Calu3 (cell line): ENCODE measurements at regions not wholly inside any gene's neighbourhood (a gene's known extent, or its start where the extent isn't known, plus 50 kb on each side); places are given as distances from the start of the nearest gene placed in this dataset.

Experiments
- BruUV-seq: library from RNA; stranded (reverse); fragments of 400-500 nt; replicated peaks from 2 replicates; lab custom pipeline; 2021; lab: Mats Ljungman, UMichigan
- CTCF ChIA-PET: fragments of 300-600 bp; sonication (Branson Sonifier 250); formaldehyde crosslinking; loops from one replicate; lab custom pipeline; 2022; ENCODE audit warnings: antibody characterized with exemption; lab: Charles Lee
- DNase-seq: peaks from one replicate; pipeline ENCODE4 v3.0.0; 2022
- H3K27ac Mint-ChIP-seq: one replicate; pipeline ENCODE4 v1.8.0; 2022; ENCODE audit warnings: mixed read lengths; ENCODE audit not compliant: unreplicated experiment
- H3K27me3 Mint-ChIP-seq: one replicate; pipeline ENCODE4 v1.8.0; 2022; ENCODE audit warnings: mixed read lengths; ENCODE audit not compliant: unreplicated experiment
- H3K36me3 Mint-ChIP-seq: one replicate; pipeline ENCODE4 v1.8.0; 2022; ENCODE audit warnings: mild to moderate bottlenecking, moderate library complexity, mixed read lengths; ENCODE audit not compliant: insufficient read depth, unreplicated experiment
- H3K4me1 Mint-ChIP-seq: one replicate; pipeline ENCODE4 v1.8.0; 2022; ENCODE audit warnings: mild to moderate bottlenecking, low read depth, mixed read lengths; ENCODE audit not compliant: unreplicated experiment
- H3K4me3 Mint-ChIP-seq: one replicate; pipeline ENCODE4 v1.8.0; 2022; ENCODE audit warnings: mild to moderate bottlenecking, low read depth, moderate library complexity, mixed read lengths; ENCODE audit not compliant: unreplicated experiment
- H3K9me3 Mint-ChIP-seq: one replicate; pipeline ENCODE4 v1.8.0; 2022; ENCODE audit warnings: low read depth, mixed read lengths; ENCODE audit not compliant: unreplicated experiment
- CTCF ChIP-seq: fragments of 200-600 bp; IDR thresholded peaks from one replicate; pipeline ENCODE4 v1.8.0; 2022; ENCODE audit warnings: antibody characterized with exemption; ENCODE audit not compliant: unreplicated experiment
- intact Hi-C: fragments of 100-400 bp; cut with micrococcal nuclease; formaldehyde crosslinking; loops from one replicate; pipeline ENCODE4 v1.10.0; 2022; ENCODE audit not compliant: unreplicated experiment

- Mint-ChIP-seq H3K9me3 (no peaks in the 10 kb centered on the region), H3K27ac (no peak overlapping the region), H3K36me3 (no peaks in the 10 kb centered on the region), H3K27me3 (no peaks in the 10 kb centered on the region), H3K4me1 (no peaks in the 10 kb centered on the region), H3K4me3 (no peak overlapping the region)
- intact Hi-C loops = no loop called here
- CTCF ChIA-PET = no interaction called here
- no peak for TF ChIP-seq CTCF
- no TSS peak for BruUV-seq
- DNase-seq = no peak
These were observed 301.8 kb upstream of the MGMT start for GRCh38 chr10:129165076-129165720.

DNA sequence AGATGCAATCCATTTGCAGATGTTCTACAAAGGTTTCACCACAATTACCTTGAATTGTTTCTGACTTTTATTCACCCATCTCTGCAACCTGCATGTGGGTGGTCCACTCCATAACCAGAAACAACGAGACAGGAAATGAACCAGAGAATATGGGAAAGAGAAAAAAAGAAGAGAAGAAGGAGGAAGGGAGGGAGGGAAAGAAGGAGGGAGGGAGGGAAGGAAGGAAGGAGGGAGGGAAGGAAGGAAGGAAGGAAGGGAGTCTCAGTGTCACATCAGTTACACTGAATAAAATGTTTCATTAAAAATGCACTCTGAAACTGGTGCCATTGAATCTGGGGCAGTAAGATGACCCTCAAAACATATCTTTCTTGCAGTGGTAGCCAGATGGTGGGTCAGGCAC is 301.3 kb upstream of the MGMT start:
- Mint-ChIP-seq H3K4me1 (no peaks in the 10 kb centered on the region), H3K36me3 (no peaks in the 10 kb centered on the region), H3K4me3 (no peak overlapping the region), H3K27ac (no peak overlapping the region), H3K9me3 (peaks cover under 1% of the 10 kb centered on the region), H3K27me3 (no peaks in the 10 kb centered on the region)
- DNase-seq = no peak
- BruUV-seq = no TSS peak
- TF ChIP-seq CTCF = no peak
- CTCF ChIA-PET = no interaction called here
- intact Hi-C loops = no loop called here

GRCh38 chr10:129168660-129169059 is 298.4 kb upstream of the MGMT start:
- CTCF ChIA-PET = no interaction called here
- BruUV-seq = no TSS peak
- no peak for DNase-seq
- no peak overlapping the region for H3K27ac Mint-ChIP-seq
- intact Hi-C loops = no loop called here
- no peak overlapping the region for H3K4me3 Mint-ChIP-seq
- peaks cover 5% of the 10 kb centered on the region for H3K9me3 Mint-ChIP-seq
- H3K4me1 Mint-ChIP-seq = no peaks in the 10 kb centered on the region
- H3K36me3 Mint-ChIP-seq = no peaks in the 10 kb centered on the region
- no peak for TF ChIP-seq CTCF
- no peaks in the 10 kb centered on the region for H3K27me3 Mint-ChIP-seq

DNA sequence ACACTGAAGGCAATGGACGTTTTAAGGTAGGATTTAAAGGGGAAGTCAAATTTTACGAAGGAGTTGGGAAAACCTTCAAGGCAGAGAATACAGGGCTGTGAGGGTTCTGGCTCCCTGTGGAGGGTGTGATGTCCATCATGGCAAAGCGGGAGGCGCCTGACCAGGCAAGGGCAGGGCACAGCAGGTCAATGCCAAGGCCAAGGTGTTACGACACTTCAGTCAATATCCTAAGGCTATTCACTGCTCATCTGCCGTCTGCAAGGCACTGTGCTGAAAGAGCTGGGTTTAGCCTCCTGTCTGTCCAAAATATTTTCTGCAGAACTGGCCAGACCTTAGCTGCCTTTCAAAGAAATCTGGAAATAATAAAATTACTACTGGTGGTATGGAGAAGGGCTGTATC is 297.9 kb upstream of the MGMT start:
- no peak for TF ChIP-seq CTCF
- H3K27me3 Mint-ChIP-seq = no peaks in the 10 kb centered on the region
- H3K9me3 Mint-ChIP-seq = peaks cover 5% of the 10 kb centered on the region
- H3K27ac Mint-ChIP-seq = no peak overlapping the region
- intact Hi-C loops = no loop called here
- CTCF ChIA-PET = no interaction called here
- DNase-seq = no peak
- no peaks in the 10 kb centered on the region for H3K4me1 Mint-ChIP-seq
- no TSS peak for BruUV-seq
- H3K36me3 Mint-ChIP-seq = no peaks in the 10 kb centered on the region
- H3K4me3 Mint-ChIP-seq = no peak overlapping the region
